HK-2 (cell line): ENCODE measurements at regions not wholly inside any gene's neighbourhood (a gene's known extent, or its start where the extent isn't known, plus 50 kb on each side); places are given as distances from the start of the nearest gene placed in this dataset.
"Not testable (repeated sequence)": the region's sequence is repeated elsewhere in the genome, so short reads cannot be mapped to it uniquely, and the experiment has no call there.

Experiments
- DNase-seq: peaks from one replicate; pipeline ENCODE4 v3.0.0-alpha.2; 2018; ENCODE audit not compliant: unreplicated experiment

GRCh38 chr9:108281696-108282095 lies 574.1 kb downstream of the ACTL7B start:
- no peak for DNase-seq

- DNase-seq: no peak
Measured at GRCh38 chr9:108278341-108278740, 577.4 kb downstream of the ACTL7B start.

GRCh38 chr9:108277216-108277615 lies 578.6 kb downstream of the ACTL7B start:
- no peak for DNase-seq

GRCh38 chr9:108275906-108276305 lies 579.9 kb downstream of the ACTL7B start:
- no peak for DNase-seq

- no peak for DNase-seq
Measured at GRCh38 chr9:108274971-108275370, 580.8 kb downstream of the ACTL7B start.

GRCh38 chr9:108273988-108274387 lies 581.8 kb downstream of the ACTL7B start:
- no peak for DNase-seq

GRCh38 chr9:108272349-108272899 lies 583.4 kb downstream of the ACTL7B start:
- peak; percentile 25 for DNase-seq

- no peak for DNase-seq
Measured at GRCh38 chr9:108271646-108272348, 584.0 kb downstream of the ACTL7B start.

- no peak for DNase-seq
Measured at GRCh38 chr9:108271236-108271635, 584.5 kb downstream of the ACTL7B start.

GRCh38 chr9:108270561-108270960 lies 585.2 kb downstream of the ACTL7B start:
- no peak for DNase-seq

GRCh38 chr9:108270051-108270450 lies 585.7 kb downstream of the ACTL7B start:
- DNase-seq: no peak

- no peak for DNase-seq
Measured at GRCh38 chr9:108269371-108269770, 586.4 kb downstream of the ACTL7B start.

- DNase-seq: no peak
Measured at GRCh38 chr9:108265065-108265464, 590.7 kb downstream of the ACTL7B start.

- DNase-seq: no peak
Measured at GRCh38 chr9:108264093-108264492, 591.7 kb downstream of the ACTL7B start.

GRCh38 chr9:108262836-108263235 lies 593.0 kb downstream of the ACTL7B start:
- DNase-seq: no peak

GRCh38 chr9:108259917-108260675 lies 595.7 kb downstream of the ACTL7B start:
- no peak for DNase-seq

- no peak for DNase-seq
Measured at GRCh38 chr9:108258640-108259039, 597.1 kb downstream of the ACTL7B start.

- no peak for DNase-seq
Measured at GRCh38 chr9:108257382-108257781, 598.4 kb downstream of the ACTL7B start.

- DNase-seq: no peak
Measured at GRCh38 chr9:108254236-108254635, 601.5 kb downstream of the ACTL7B start.

GRCh38 chr9:108247391-108247790 lies 608.4 kb downstream of the ACTL7B start:
- not testable (repeated sequence) for DNase-seq

GRCh38 chr9:108245901-108246300 lies 609.9 kb downstream of the ACTL7B start:
- no peak for DNase-seq

- DNase-seq: no peak
Measured at GRCh38 chr9:108245331-108245730, 610.5 kb downstream of the ACTL7B start.

- DNase-seq: no peak
Measured at GRCh38 chr9:108244686-108245085, 611.1 kb downstream of the ACTL7B start.
